Limb (tissue), 2 donors: ENCODE measurements at regions not wholly inside any gene's neighbourhood (a gene's known extent, or its start where the extent isn't known, plus 50 kb on each side); places are given as distances from the start of the nearest gene placed in this dataset.

Source experiments
- DNase-seq, 2 donors: peaks; one replicate each; pipeline ENCODE4 v3.0.0-alpha.2; 2016; ENCODE audit errors: extremely low spot score in 2 of 2

DNA sequence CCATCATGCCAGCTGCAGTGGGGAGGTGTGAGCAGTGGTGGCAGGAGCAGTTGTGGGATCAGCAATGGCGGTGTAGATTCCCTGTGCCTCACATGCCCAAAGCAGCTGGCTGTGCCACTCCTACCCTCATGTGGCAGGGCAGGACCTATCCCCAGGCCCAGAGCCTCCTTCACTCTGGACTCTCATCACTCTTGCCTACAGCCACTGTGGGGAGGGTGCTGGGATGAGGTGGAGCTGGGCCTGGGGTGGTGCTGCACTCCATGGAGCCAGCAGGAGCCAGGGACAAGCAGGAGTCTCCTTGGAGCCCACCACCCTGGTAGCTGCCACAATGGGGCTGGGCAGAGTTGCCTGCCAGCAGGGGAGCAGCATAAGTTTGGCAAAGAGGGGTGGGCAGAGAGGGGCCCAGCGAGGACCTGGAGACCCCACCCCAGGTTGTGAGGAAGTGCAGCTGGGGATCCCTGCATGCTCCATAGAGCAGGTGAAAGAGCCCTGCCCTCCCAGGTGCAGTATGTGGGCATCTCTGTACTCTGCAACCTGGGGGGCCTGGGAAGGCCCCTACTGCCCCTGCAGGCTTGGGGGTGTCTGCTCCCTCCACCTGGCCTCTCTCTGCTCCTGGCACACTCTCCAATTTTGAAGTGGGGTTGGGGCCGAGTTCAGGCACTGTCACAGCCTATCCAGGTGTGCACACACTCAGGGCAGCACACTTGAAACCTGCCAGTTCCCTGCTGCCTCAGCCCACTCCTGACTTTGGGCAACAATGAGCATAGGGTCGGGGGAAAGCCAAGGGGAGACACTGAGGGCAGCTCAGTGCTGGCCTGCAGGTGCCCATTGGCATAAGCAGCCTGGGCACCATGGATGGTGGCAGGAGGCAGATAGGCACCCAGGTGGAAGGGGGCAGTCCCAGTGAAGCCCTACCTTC is 74.0 kb upstream of the INTU start:
- DNase-seq: no peak

- DNase-seq: no peak
Measured at GRCh38 chr4:127559981-127560380, 72.8 kb upstream of the INTU start.

- no peak for DNase-seq
Measured at GRCh38 chr4:127560755-127561154, 72.0 kb upstream of the INTU start.

DNA sequence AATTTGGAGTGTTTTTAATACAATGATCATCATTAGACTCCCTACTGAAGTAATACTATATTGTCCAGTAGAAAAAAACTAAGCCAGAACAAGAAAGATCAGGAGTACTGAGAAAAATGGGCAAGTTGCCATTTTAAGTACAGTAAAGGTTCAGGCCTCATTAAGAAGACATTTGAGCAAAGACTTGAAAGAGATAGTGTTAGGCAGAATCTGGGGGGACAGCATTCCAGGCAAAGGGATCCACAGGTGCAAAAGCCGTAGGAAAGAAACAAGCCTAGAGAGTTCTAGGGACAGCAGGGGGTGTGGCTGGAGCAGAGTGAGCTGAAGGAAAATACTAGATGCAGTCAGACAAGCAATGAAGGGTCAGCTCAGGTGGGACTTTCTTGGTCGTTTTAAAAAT is 58.1 kb upstream of the INTU start:
- DNase-seq: no peak

- no peak for DNase-seq
Measured at GRCh38 chr4:127575888-127576287, 56.9 kb upstream of the INTU start.

GRCh38 chr4:127578491-127578890 is 54.3 kb upstream of the INTU start:
- no peak for DNase-seq

DNA sequence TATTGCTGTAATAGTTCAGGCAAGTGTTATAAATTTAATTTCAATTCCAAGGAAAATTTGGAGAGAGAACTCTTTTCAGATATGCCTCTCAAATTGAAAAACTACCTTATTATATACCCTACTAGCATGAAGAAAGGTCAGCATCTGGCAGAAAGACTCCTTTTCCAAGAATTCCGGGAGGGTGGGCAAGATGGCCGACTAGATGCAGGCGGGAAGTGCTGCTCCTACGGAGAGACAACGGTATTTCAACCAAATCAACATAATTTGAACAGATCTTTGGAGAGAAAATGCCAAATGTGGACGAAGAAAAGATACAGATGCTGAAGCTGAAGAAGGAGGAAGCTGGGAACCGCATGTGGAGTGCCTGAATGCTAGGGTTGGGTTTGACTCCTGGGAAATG is 53.8 kb upstream of the INTU start:
- no peak for DNase-seq

GRCh38 chr4:127579821-127580220 is 52.9 kb upstream of the INTU start:
- DNase-seq: no peak

DNA sequence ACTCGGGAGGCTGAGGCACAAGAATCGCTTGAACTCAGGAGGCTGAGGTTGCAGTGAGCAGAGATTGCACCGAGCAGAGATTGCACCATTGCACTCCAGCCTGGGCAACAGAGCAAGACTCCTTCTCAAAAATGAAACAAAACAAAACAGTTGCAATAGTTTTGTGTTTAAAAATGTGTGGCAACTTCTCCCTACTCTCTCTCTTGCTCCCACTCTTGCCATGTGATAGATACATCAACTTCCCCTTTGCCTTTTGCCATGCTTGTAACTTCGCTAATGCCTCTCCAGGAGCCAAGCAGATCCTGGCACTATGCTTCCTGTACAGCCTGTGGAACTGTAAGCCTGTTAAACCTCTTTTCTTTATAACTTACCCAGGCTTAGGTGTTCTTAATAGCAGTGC is 52.5 kb upstream of the INTU start:
- no peak for DNase-seq

DNA sequence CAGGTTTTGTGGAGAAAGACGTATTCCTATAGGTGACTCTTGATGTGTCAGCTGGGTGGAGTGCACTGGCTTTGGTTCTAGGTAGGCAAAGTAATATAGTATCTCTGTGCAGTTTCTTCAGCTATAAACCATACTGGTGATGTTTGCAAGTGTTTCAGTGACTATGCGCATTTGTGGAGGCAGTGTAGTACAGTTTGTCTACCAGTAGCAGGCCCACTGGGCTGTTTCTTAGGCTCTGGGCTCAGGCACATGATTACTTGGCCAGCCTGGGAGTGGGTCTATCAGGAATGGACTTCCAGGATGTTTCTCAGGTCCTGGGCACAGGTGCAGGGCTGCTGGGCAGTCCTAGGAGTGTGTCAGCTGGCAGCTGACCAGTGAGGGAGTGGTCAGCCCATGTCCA is 51.9 kb upstream of the INTU start:
- no peak for DNase-seq
